Activated B cell treated with CpG ODN at 0.5 μM for 24 hours (primary cell): ENCODE measurements at regions not wholly inside any gene's neighbourhood (a gene's known extent, or its start where the extent isn't known, plus 50 kb on each side); places are given as distances from the start of the nearest gene placed in this dataset.

ENCODE experiments used
- ATAC-seq: fragments of 200-7000 bp; cut with Tn5 transposase; one replicate; pipeline ENCODE4 v1.10.0; 2021; ENCODE audit warnings: low read depth, mild to moderate bottlenecking, moderate library complexity
- CTCF ChIA-PET: fragments of 350-600 bp; sonication (Branson Sonifier 250); formaldehyde crosslinking; loops from one replicate; lab custom pipeline; 2021; ENCODE audit warnings: antibody characterized with exemption; lab: Charles Lee
- POLR2A ChIA-PET: fragments of 350-600 bp; sonication (Branson Sonifier 250); formaldehyde crosslinking; loops from one replicate; lab custom pipeline; 2021; ENCODE audit warnings: antibody characterized with exemption; lab: Charles Lee
- DNase-seq: peaks from one replicate; pipeline ENCODE4 v3.0.0; 2022
- H3K27ac Mint-ChIP-seq: one replicate; pipeline ENCODE4 v1.8.0; 2020; ENCODE audit warnings: mixed read lengths
- H3K27me3 Mint-ChIP-seq: one replicate; pipeline ENCODE4 v1.8.0; 2021; ENCODE audit warnings: mixed read lengths
- H3K36me3 Mint-ChIP-seq: one replicate; pipeline ENCODE4 v1.8.0; 2021; ENCODE audit warnings: low read depth, mixed read lengths
- H3K4me1 Mint-ChIP-seq: one replicate; pipeline ENCODE4 v1.8.0; 2021; ENCODE audit warnings: mixed read lengths
- H3K4me3 Mint-ChIP-seq: one replicate; pipeline ENCODE4 v1.8.0; 2020; ENCODE audit warnings: mild to moderate bottlenecking, mixed read lengths
- H3K9me3 Mint-ChIP-seq: one replicate; pipeline ENCODE4 v1.8.0; 2020; ENCODE audit warnings: mixed read lengths
- intact Hi-C: fragments of 100-400 bp; cut with micrococcal nuclease; formaldehyde crosslinking; loops from one replicate; pipeline ENCODE4 v1.15.1; 2024
- TF ChIP-seq, protein P1 (sequence below): fragments of 200-600 bp; IDR thresholded peaks from one replicate; pipeline ENCODE4 v1.8.0; 2022; ENCODE audit warnings: antibody characterized with exemption, mild to moderate bottlenecking

DNA sequence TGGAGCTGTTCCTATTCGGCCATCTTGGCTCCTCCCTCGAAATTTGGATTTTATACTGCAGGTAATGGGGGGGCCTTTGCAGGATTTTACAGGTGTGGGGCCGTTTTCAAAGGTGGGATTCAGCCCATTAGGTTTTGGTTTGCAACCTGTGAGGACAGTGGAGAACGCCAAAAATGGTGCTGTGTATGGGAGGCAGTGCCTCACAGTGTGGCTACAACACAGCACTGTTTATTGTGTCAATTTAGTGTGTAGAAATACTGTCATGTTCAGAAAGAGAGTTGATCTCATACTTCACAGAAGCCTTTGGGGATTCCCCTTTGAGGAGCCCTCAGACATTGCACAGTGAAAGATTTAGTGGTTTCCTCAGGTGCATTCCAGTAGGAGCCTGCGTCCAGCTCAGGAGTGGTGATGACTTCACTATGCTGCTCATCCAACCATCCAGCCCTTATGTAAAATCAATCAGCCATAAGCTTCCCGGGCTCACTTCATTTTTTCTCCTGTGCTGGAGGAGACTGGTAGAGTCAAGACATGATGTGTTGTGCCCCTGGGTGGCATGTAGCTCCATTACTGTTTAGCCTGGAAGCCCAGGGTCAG lies 92.7 kb upstream of the PRMT8 start:
- Mint-ChIP-seq H3K36me3 (no peaks in the 10 kb centered on the region), H3K9me3 (no peaks in the 10 kb centered on the region), H3K4me1 (no peaks in the 10 kb centered on the region), H3K27ac (no peak overlapping the region), H3K27me3 (peaks cover 17% of the 10 kb centered on the region), H3K4me3 (no peak overlapping the region)
- intact Hi-C loops = no loop called here
- ATAC-seq = no peak
- CTCF ChIA-PET = no interaction called here
- DNase-seq = no peak
- POLR2A ChIA-PET = no interaction called here
- TF ChIP-seq, protein P1, sequence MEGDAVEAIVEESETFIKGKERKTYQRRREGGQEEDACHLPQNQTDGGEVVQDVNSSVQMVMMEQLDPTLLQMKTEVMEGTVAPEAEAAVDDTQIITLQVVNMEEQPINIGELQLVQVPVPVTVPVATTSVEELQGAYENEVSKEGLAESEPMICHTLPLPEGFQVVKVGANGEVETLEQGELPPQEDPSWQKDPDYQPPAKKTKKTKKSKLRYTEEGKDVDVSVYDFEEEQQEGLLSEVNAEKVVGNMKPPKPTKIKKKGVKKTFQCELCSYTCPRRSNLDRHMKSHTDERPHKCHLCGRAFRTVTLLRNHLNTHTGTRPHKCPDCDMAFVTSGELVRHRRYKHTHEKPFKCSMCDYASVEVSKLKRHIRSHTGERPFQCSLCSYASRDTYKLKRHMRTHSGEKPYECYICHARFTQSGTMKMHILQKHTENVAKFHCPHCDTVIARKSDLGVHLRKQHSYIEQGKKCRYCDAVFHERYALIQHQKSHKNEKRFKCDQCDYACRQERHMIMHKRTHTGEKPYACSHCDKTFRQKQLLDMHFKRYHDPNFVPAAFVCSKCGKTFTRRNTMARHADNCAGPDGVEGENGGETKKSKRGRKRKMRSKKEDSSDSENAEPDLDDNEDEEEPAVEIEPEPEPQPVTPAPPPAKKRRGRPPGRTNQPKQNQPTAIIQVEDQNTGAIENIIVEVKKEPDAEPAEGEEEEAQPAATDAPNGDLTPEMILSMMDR = no peak

DNA sequence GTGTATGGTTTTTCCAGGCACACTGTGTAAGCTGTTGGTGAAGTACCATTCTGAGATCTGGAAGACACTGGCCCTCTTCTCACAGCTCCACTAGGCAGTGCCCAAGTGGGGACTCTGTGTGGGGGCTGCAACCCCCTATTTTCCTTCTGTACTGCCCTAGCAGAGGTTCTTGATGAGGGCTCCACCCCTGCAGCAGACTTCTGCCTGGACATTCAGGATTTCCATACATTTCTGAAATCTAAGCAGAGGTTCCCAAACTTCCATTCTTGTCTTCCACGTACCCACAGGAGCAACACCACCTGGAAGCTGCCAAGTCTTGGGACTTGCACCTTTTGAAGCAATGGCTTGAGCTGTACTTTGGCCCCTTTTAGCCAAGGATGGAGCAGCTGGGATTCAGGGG lies 85.2 kb upstream of the PRMT8 start:
- CTCF ChIA-PET = no interaction called here
- Mint-ChIP-seq H3K4me1 (no peaks in the 10 kb centered on the region), H3K36me3 (peaks cover 7% of the 10 kb centered on the region), H3K9me3 (peaks cover 30% of the 10 kb centered on the region), H3K27me3 (no peaks in the 10 kb centered on the region), H3K4me3 (no peak overlapping the region), H3K27ac (no peak overlapping the region)
- ATAC-seq = no peak
- no peak for DNase-seq
- intact Hi-C loops = no loop called here
- POLR2A ChIA-PET = no interaction called here
- TF ChIP-seq, protein P1 = no peak

DNA sequence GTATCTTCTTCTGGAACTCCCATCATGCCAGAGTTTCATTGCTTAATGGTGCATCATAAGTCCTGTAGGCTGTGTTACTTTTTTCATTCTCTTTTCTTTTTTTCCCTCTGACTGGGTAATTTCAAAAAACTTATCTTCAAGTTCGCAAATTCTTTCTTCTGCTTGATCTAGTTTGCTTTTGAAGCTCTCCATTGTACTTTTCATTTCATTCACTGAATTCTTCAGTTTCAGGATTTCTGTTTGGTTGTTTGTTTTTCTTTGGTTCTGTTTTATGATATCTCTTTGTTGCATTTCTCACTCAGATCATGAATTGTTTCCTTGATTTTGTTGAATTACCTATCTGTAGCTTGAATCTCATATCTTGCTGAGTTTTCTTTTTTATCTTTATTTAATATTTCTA lies 83.3 kb upstream of the PRMT8 start:
- Mint-ChIP-seq H3K27ac (no peak overlapping the region), H3K4me1 (no peaks in the 10 kb centered on the region), H3K36me3 (peaks cover 7% of the 10 kb centered on the region), H3K4me3 (no peak overlapping the region), H3K9me3 (peaks cover 30% of the 10 kb centered on the region), H3K27me3 (no peaks in the 10 kb centered on the region)
- CTCF ChIA-PET = no interaction called here
- TF ChIP-seq, protein P1 = no peak
- no peak for ATAC-seq
- intact Hi-C loops = no loop called here
- DNase-seq = no peak
- POLR2A ChIA-PET = no interaction called here

DNA sequence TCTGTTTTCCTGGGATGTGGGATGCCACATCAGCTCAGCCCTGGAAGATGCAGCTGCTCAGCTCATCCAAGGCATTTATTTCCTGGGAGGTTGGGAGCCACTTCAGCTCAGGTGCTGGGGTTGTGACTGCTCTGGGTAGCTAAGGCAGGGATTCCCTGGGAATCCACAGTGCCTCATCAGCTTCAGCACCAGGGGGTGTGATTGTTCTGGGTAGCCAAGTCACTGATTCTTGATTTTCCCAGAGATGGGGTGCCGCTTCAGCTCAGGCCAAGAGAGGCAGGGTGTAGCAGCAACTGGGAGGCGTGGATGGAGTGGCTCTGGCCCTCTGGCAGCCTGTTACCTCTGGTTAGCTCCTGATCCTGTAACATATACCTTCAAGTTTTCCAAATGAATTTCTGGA lies 81.3 kb upstream of the PRMT8 start:
- TF ChIP-seq, protein P1 = no peak
- H3K36me3 Mint-ChIP-seq = peaks cover 7% of the 10 kb centered on the region
- peaks cover 28% of the 10 kb centered on the region for H3K9me3 Mint-ChIP-seq
- peaks cover 3% of the 10 kb centered on the region for H3K27me3 Mint-ChIP-seq
- DNase-seq = no peak
- ChIA-PET POLR2A (no interaction called here), CTCF (no interaction called here)
- ATAC-seq = no peak
- H3K27ac Mint-ChIP-seq = no peak overlapping the region
- H3K4me3 Mint-ChIP-seq = no peak overlapping the region
- no peaks in the 10 kb centered on the region for H3K4me1 Mint-ChIP-seq
- intact Hi-C loops = no loop called here

DNA sequence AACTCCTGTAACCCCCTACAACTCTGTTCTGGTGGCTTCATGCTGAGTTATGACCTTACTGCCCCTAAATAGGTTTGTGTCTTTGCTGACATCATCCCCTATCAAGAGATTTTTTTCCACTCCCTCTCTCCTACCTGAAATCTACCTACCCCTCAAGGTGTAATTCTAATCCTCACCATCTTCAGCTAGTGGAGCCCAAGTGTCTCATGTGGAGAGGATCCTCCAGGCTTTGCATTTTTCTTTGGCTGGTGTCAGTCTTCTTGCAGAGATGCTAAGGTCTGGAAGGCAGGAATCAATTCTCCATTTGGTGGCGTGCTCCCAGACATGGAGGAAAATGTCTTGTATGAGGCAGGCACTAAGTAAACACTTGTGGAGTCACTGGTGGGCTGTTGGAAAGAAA lies 74.8 kb upstream of the PRMT8 start:
- CTCF ChIA-PET = no interaction called here
- H3K27me3 Mint-ChIP-seq = peaks cover 18% of the 10 kb centered on the region
- H3K36me3 Mint-ChIP-seq = no peaks in the 10 kb centered on the region
- no peak overlapping the region for H3K4me3 Mint-ChIP-seq
- H3K9me3 Mint-ChIP-seq = no peaks in the 10 kb centered on the region
- ATAC-seq (no peak), DNase-seq (no peak)
- TF ChIP-seq, protein P1 = no peak
- H3K27ac Mint-ChIP-seq = no peak overlapping the region
- POLR2A ChIA-PET = no interaction called here
- H3K4me1 Mint-ChIP-seq = no peaks in the 10 kb centered on the region
- intact Hi-C loops = no loop called here
